WTC11 (cell line): ENCODE measurements at regions not wholly inside any gene's neighbourhood (a gene's known extent, or its start where the extent isn't known, plus 50 kb on each side); places are given as distances from the start of the nearest gene placed in this dataset.

ENCODE experiments used
- CBFB ChIP-seq: sonication (generic); formaldehyde crosslinking; IDR thresholded peaks from 2 replicates; pipeline ENCODE4 v1.8.1; 2022; ENCODE audit warnings: mild to moderate bottlenecking, low read depth, missing genetic modification reagents
- CTCF ChIP-seq: fragments of 200-600 bp; IDR thresholded peaks from 2 replicates; pipeline ENCODE4 v1.8.0; 2022; ENCODE audit warnings: antibody characterized with exemption
- TF ChIP-seq, protein P1 (sequence below): fragments of 250-450 bp; sonication (Bioruptor Pico); IDR thresholded peaks from 2 replicates; pipeline ENCODE4 v2.1.2; 2022; ENCODE audit warnings: mild to moderate bottlenecking, moderate library complexity

DNA sequence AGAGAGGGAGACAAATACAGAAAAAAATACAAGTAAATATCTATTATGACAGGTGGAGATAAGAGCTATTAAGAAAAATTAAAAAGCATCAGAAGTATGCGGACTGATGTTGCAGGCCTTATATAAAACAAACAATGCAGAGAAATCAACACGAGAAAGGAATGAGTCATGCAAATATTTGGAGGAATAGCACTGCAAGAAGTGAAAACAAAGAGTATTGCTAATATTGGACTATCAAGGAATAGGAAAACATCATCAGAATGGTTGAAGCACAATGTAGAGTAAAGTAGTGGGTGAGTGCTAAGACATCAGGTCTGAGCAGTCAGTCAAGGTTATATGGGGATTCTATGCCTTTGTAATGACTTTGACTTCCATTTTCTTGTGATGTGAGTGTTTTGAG is 657.5 kb upstream of the GJE1 start:
- TF ChIP-seq CBFB (no peak), CTCF (no peak)
- TF ChIP-seq, protein P1, sequence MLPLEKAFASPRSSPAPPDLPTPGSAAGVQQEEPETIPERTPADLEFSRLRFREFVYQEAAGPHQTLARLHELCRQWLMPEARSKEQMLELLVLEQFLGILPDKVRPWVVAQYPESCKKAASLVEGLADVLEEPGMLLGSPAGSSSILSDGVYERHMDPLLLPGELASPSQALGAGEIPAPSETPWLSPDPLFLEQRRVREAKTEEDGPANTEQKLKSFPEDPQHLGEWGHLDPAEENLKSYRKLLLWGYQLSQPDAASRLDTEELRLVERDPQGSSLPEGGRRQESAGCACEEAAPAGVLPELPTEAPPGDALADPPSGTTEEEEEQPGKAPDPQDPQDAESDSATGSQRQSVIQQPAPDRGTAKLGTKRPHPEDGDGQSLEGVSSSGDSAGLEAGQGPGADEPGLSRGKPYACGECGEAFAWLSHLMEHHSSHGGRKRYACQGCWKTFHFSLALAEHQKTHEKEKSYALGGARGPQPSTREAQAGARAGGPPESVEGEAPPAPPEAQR (CRISPR knock-in tag), result no peak
